Upper lobe of right lung (tissue), 1 donor: ENCODE measurements at regions not wholly inside any gene's neighbourhood (a gene's known extent, or its start where the extent isn't known, plus 50 kb on each side); places are given as distances from the start of the nearest gene placed in this dataset.

ENCODE experiments used
- ATAC-seq: fragments of 200-7000 bp; cut with Tn5 transposase; one replicate; pipeline ENCODE4 v1.9.1; 2020; ENCODE audit warnings: mild to moderate bottlenecking, moderate library complexity
- DNase-seq: peaks from one replicate; pipeline ENCODE4 v3.0.0-alpha.2; 2020
- H3K27ac ChIP-seq: fragments of 200-600 bp; one replicate; pipeline ENCODE4 v1.8.0; 2022
- H3K27me3 ChIP-seq: fragments of 200-600 bp; one replicate; pipeline ENCODE4 v1.8.0; 2022; ENCODE audit warnings: mild to moderate bottlenecking
- H3K36me3 ChIP-seq: fragments of 200-600 bp; one replicate; pipeline ENCODE4 v1.8.0; 2022
- H3K4me1 ChIP-seq: fragments of 200-600 bp; one replicate; pipeline ENCODE4 v1.8.0; 2022
- H3K4me3 ChIP-seq: fragments of 200-600 bp; one replicate; pipeline ENCODE4 v1.8.0; 2022; ENCODE audit warnings: mild to moderate bottlenecking
- H3K9me3 ChIP-seq: fragments of 200-600 bp; one replicate; pipeline ENCODE4 v1.8.0; 2022
- CTCF ChIP-seq: fragments of 200-600 bp; IDR thresholded peaks from one replicate; pipeline ENCODE4 v1.8.0; 2022; ENCODE audit warnings: antibody characterized with exemption
- intact Hi-C: fragments of 100-400 bp; cut with DNase I; formaldehyde crosslinking; loops from one replicate; pipeline ENCODE4 v1.11.0; 2022
- donor health status: DM: no; HTN: yes; CAD: no; lungs with severe emphysema.

GRCh38 chr16:51389881-51390280 is 238.8 kb upstream of the SALL1 start:
- Histone ChIP-seq H3K27me3 (no peaks in the 10 kb centered on the region), H3K9me3 (no peaks in the 10 kb centered on the region), H3K27ac (no peak overlapping the region), H3K4me3 (no peak overlapping the region), H3K36me3 (no peaks in the 10 kb centered on the region), H3K4me1 (no peaks in the 10 kb centered on the region)
- intact Hi-C loops = no loop called here
- no peak for TF ChIP-seq CTCF
- ATAC-seq (no peak), DNase-seq (no peak)

GRCh38 chr16:51388516-51388951 is 237.5 kb upstream of the SALL1 start:
- no peaks in the 10 kb centered on the region for H3K36me3 ChIP-seq
- no peak for TF ChIP-seq CTCF
- intact Hi-C loops = no loop called here
- no peaks in the 10 kb centered on the region for H3K9me3 ChIP-seq
- no peak for ATAC-seq
- no peaks in the 10 kb centered on the region for H3K27me3 ChIP-seq
- no peaks in the 10 kb centered on the region for H3K4me1 ChIP-seq
- no peak overlapping the region for H3K4me3 ChIP-seq
- no peak overlapping the region for H3K27ac ChIP-seq
- DNase-seq = no peak

GRCh38 chr16:51383909-51384308 is 232.8 kb upstream of the SALL1 start:
- H3K9me3 ChIP-seq = no peaks in the 10 kb centered on the region
- H3K36me3 ChIP-seq = no peaks in the 10 kb centered on the region
- no peak overlapping the region for H3K4me3 ChIP-seq
- H3K4me1 ChIP-seq = no peaks in the 10 kb centered on the region
- no peak for DNase-seq
- no peak for TF ChIP-seq CTCF
- ATAC-seq = peak; percentile 24
- no peak overlapping the region for H3K27ac ChIP-seq
- intact Hi-C loops = no loop called here
- no peaks in the 10 kb centered on the region for H3K27me3 ChIP-seq

- H3K4me1 ChIP-seq = no peaks in the 10 kb centered on the region
- no peak overlapping the region for H3K4me3 ChIP-seq
- no peak overlapping the region for H3K27ac ChIP-seq
- H3K36me3 ChIP-seq = no peaks in the 10 kb centered on the region
- no peaks in the 10 kb centered on the region for H3K9me3 ChIP-seq
- TF ChIP-seq CTCF = no peak
- intact Hi-C loops = no loop called here
- H3K27me3 ChIP-seq = no peaks in the 10 kb centered on the region
- no peak for ATAC-seq
- no peak for DNase-seq
These were observed 231.9 kb upstream of the SALL1 start for GRCh38 chr16:51382940-51383339.

GRCh38 chr16:51382211-51382610 is 231.1 kb upstream of the SALL1 start:
- intact Hi-C loops = no loop called here
- Histone ChIP-seq H3K4me1 (no peaks in the 10 kb centered on the region), H3K27me3 (no peaks in the 10 kb centered on the region), H3K36me3 (no peaks in the 10 kb centered on the region), H3K27ac (no peak overlapping the region), H3K9me3 (no peaks in the 10 kb centered on the region), H3K4me3 (no peak overlapping the region)
- no peak for ATAC-seq
- TF ChIP-seq CTCF = no peak
- DNase-seq = no peak

- Histone ChIP-seq H3K36me3 (no peaks in the 10 kb centered on the region), H3K4me3 (no peak overlapping the region), H3K4me1 (no peaks in the 10 kb centered on the region), H3K27me3 (no peaks in the 10 kb centered on the region), H3K27ac (no peak overlapping the region), H3K9me3 (no peaks in the 10 kb centered on the region)
- no peak for TF ChIP-seq CTCF
- no peak for DNase-seq
- no peak for ATAC-seq
- intact Hi-C loops = no loop called here
These were observed 225.0 kb upstream of the SALL1 start for GRCh38 chr16:51376080-51376479.
